VCaP (cell line): ENCODE measurements at regions not wholly inside any gene's neighbourhood (a gene's known extent, or its start where the extent isn't known, plus 50 kb on each side); places are given as distances from the start of the nearest gene placed in this dataset.

ENCODE experiments used
- H3K27ac ChIP-seq: fragments of 450-650 bp; 2 replicates; pipeline ENCODE4 v1.5.1; 2017
- TF ChIP-seq, protein P1 (sequence below): fragments of 450-650 bp; conservative IDR thresholded peaks from 2 replicates; pipeline ENCODE4 v1.5.1; 2017; ENCODE audit warnings: mild to moderate bottlenecking, moderate library complexity

- no peak overlapping the region for H3K27ac ChIP-seq
- TF ChIP-seq, protein P1, sequence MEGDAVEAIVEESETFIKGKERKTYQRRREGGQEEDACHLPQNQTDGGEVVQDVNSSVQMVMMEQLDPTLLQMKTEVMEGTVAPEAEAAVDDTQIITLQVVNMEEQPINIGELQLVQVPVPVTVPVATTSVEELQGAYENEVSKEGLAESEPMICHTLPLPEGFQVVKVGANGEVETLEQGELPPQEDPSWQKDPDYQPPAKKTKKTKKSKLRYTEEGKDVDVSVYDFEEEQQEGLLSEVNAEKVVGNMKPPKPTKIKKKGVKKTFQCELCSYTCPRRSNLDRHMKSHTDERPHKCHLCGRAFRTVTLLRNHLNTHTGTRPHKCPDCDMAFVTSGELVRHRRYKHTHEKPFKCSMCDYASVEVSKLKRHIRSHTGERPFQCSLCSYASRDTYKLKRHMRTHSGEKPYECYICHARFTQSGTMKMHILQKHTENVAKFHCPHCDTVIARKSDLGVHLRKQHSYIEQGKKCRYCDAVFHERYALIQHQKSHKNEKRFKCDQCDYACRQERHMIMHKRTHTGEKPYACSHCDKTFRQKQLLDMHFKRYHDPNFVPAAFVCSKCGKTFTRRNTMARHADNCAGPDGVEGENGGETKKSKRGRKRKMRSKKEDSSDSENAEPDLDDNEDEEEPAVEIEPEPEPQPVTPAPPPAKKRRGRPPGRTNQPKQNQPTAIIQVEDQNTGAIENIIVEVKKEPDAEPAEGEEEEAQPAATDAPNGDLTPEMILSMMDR: no peak
These were observed 215.8 kb downstream of the PAX1 start for GRCh38 chr20:21921251-21921650.

DNA sequence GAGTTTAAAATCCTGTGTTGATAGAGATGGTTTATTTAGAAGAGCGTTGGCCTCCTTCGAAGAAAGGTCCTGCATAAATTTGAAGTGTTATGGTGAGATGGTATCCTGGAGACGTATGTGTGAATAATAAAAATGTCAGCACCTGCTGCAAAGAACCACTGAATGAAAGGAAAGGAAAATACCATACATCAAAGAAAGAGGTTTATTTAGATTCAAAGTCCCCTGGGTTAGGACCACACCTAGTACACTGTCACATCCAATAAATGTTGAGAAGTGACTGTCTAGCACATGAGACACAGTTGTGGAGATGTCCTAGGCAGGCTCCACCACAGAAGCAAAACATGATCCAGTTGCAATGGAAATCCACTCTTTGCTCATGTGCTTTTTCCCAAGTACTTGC lies 214.7 kb downstream of the PAX1 start:
- TF ChIP-seq, protein P1: no peak
- no peak overlapping the region for H3K27ac ChIP-seq

- TF ChIP-seq, protein P1: no peak
These were observed 212.9 kb downstream of the PAX1 start for GRCh38 chr20:21918398-21918797.

DNA sequence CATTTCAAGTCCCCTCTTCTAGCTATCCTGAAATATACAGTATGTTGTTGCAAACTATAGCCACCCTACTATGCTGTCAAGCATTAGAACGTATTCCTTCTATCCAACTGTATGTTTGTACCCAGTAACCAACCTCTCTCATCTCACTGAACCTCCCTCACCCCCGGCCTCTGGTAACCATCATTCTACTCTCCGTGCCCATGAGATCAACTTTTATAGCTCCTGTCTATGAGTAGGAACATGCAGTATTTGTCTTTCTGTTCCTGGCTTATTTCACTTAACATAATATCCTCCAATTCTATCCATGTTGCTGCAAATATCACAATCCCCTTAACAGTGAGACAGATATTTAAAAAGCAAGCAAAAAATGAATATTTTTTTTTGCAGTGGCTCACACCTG lies 196.9 kb downstream of the PAX1 start:
- peak overlapping the region; percentile 72 for H3K27ac ChIP-seq
- TF ChIP-seq, protein P1: no peak

More at GRCh38 chr20:21918398-21918797, 212.9 kb downstream of the PAX1 start:
- no peak overlapping the region for H3K27ac ChIP-seq

GRCh38 chr20:21901470-21902275 lies 196.2 kb downstream of the PAX1 start:
- TF ChIP-seq, protein P1: no peak
- H3K27ac ChIP-seq: peak overlapping the region; percentile 72

DNA sequence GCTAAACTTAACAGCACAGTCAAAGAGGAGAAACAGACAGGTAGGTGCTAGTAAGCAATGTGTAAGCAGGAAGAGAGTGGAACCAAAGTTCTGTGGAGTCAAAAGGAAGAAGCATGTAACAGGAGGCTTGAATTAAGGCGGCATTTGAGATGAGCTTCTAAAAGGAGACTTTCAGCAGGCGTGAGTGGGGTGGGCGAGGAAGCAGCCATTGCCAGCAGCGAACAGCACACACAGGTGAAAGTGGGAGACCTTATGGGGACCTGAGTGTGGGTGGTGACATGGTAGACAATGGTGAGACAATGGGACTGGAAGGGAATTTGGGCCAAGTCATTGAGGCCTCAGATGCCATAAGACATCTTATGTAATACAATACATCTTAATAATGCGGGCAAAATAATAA lies 195.0 kb downstream of the PAX1 start:
- TF ChIP-seq, protein P1: no peak
- H3K27ac ChIP-seq: peak overlapping the region; percentile 72

DNA sequence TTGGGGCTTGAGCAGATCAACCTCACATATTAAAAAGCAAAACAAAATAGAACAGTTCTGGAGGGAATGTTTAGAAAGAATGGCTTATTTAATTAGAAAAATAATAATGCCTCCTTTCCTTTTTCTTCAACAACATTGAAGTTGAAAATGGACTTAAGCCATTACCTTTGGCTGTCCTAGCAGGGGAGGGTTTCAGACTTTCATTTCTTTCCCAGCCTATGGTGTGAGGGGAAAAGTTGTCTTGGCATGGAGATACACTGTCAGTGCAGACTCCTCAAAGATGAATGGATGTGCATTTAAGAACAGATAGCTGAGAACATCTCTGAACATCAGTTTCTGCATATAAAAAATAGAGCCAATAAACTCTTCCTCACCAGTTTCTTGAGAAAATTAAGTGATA lies 169.5 kb downstream of the PAX1 start:
- no peak overlapping the region for H3K27ac ChIP-seq
- TF ChIP-seq, protein P1: no peak
